A549 (cell line): ENCODE measurements at regions not wholly inside any gene's neighbourhood (a gene's known extent, or its start where the extent isn't known, plus 50 kb on each side); places are given as distances from the start of the nearest gene placed in this dataset.

Experiments used
- ATAC-seq, 2 experiments: fragments of 200-7000 bp in 1 of 2; fragments of >200 bp in 1 of 2; cut with Nextera tagmentation in 1 of 2; cut with Tn5 transposase in 1 of 2; 3 replicates each; pipeline versions ENCODE4 v1.8.0 to v1.9.1; 2018 to 2020; ENCODE audit warnings: mild to moderate bottlenecking in 1 of 2, moderate library complexity in 1 of 2
- CTCF ChIA-PET: fragments of 300-600 bp; sonication (Branson Sonifier 250); formaldehyde crosslinking; extraction: SDS; loops from one replicate; lab custom pipeline; 2021; ENCODE audit warnings: antibody characterized with exemption, inconsistent platforms; lab: Yijun Ruan, JAX
- POLR2A ChIA-PET: fragments of 350-600 bp; formaldehyde crosslinking; extraction: SDS; loops from one replicate; lab custom pipeline; 2021; ENCODE audit warnings: antibody characterized with exemption, inconsistent platforms; lab: Yijun Ruan, JAX
- DNase-seq, 2 experiments: peaks; one replicate each; pipeline versions ENCODE4 v3.0.0 to v3.0.0-alpha.2; 2011 to 2016; ENCODE audit warnings: low read depth in 1 of 2, low spot score in 1 of 2
- FAIRE-seq: peaks from 2 replicates; lab custom pipeline; 2011; peaks lifted over from hg19 to GRCh38; lab: Jason Lieb, UNC
- H3K27ac ChIP-seq, 2 experiments: fragments of >200 bp; sonication (Bioruptor Twin); formaldehyde crosslinking; 3 replicates each; pipeline ENCODE4 v1.5.1; 2016 to 2017
- H3K4me1 ChIP-seq: fragments of >200 bp; sonication (Bioruptor Twin); formaldehyde crosslinking; 3 replicates; pipeline ENCODE4 v1.6.1; 2016
- H3K4me2 ChIP-seq: fragments of >200 bp; sonication (Bioruptor Twin); formaldehyde crosslinking; 3 replicates; pipeline ENCODE4 v1.6.1; 2016
- H3K4me3 ChIP-seq: fragments of >200 bp; sonication (Bioruptor Twin); formaldehyde crosslinking; 3 replicates; pipeline ENCODE4 v1.5.1; 2016
- H3K9me3 ChIP-seq: fragments of >200 bp; sonication (Bioruptor Twin); formaldehyde crosslinking; 3 replicates; pipeline ENCODE4 v1.6.1; 2016
- BHLHE40 ChIP-seq: IDR thresholded peaks from 2 replicates; pipeline ENCODE4 v1.6.1; 2012; ENCODE audit warnings: low read depth, low read length, inconsistent platforms
- CBX2 ChIP-seq: fragments of 200-600 bp; sonication (generic); IDR thresholded peaks from 2 replicates; pipeline ENCODE4 v1.6.1; 2016; ENCODE audit warnings: low read depth, mild to moderate bottlenecking, borderline replicate concordance
- CHD2 ChIP-seq: fragments of 150-350 bp; IDR thresholded peaks from 2 replicates; pipeline ENCODE4 v1.6.1; 2014; ENCODE audit warnings: low read length; ENCODE audit not compliant: partially characterized antibody
- EHF ChIP-seq: fragments of 250-450 bp; sonication (Bioruptor Pico); IDR thresholded peaks from 2 replicates; pipeline ENCODE4 v1.5.0; 2020; ENCODE audit warnings: mild to moderate bottlenecking
- ESRRA ChIP-seq: fragments of 150-350 bp; IDR thresholded peaks from 2 replicates; pipeline ENCODE4 v1.6.1; 2014; ENCODE audit warnings: mild to moderate bottlenecking, low read length, borderline replicate concordance
- FOSB ChIP-seq: fragments of 250-450 bp; sonication (Bioruptor Pico); IDR thresholded peaks from 2 replicates; pipeline ENCODE4 v1.5.0; 2020; ENCODE audit warnings: mild to moderate bottlenecking, moderate library complexity
- FOSL2 ChIP-seq, 2 experiments: fragments of 450-650 bp in 1 of 2; fragments of >200 bp in 1 of 2; sonication (Bioruptor Twin) in 1 of 2; formaldehyde crosslinking; IDR thresholded peaks; 2 replicates each; pipeline versions ENCODE4 v1.5.0 to v1.6.1; 2016 to 2020; ENCODE audit warnings: mild to moderate bottlenecking in 1 of 2, moderate library complexity in 1 of 2
- GATA3 ChIP-seq: IDR thresholded peaks from 2 replicates; pipeline ENCODE4 v1.6.1; 2012; ENCODE audit warnings: borderline replicate concordance
- HDAC2 ChIP-seq: fragments of 200-600 bp; sonication (generic); IDR thresholded peaks from 2 replicates; pipeline ENCODE4 v1.6.1; 2016
- HOXA7 ChIP-seq: fragments of 250-450 bp; sonication (Bioruptor Pico); IDR thresholded peaks from 2 replicates; pipeline ENCODE4 v1.5.0; 2020; ENCODE audit warnings: mild to moderate bottlenecking, moderate library complexity
- HOXB5 ChIP-seq: fragments of 250-450 bp; sonication (Bioruptor Pico); IDR thresholded peaks from 2 replicates; pipeline ENCODE4 v1.5.0; 2020; ENCODE audit warnings: mild to moderate bottlenecking, moderate library complexity
- JUN ChIP-seq, 2 experiments: fragments of >200 bp; sonication (Bioruptor Twin); formaldehyde crosslinking; IDR thresholded peaks; 2 replicates in 1 of 2; 3 replicates in 1 of 2; pipeline ENCODE4 v1.6.1; 2016 to 2017
- KDM5A ChIP-seq: fragments of 200-600 bp; sonication (generic); IDR thresholded peaks from 2 replicates; pipeline ENCODE4 v1.6.1; 2016; ENCODE audit warnings: antibody characterized with exemption, mild to moderate bottlenecking
- MAZ ChIP-seq: fragments of 150-350 bp; IDR thresholded peaks from 2 replicates; pipeline ENCODE4 v1.6.1; 2014; ENCODE audit warnings: antibody characterized with exemption, low read depth, low read length, borderline replicate concordance
- MYC ChIP-seq: IDR thresholded peaks from 2 replicates; pipeline ENCODE4 v1.6.1; 2012; ENCODE audit warnings: mild to moderate bottlenecking, inconsistent platforms, low read length, improper control_type of control experiment, borderline replicate concordance
- NFE2L2 ChIP-seq: fragments of 150-350 bp; conservative IDR thresholded peaks from 2 replicates; pipeline ENCODE4 v1.6.1; 2014; ENCODE audit warnings: low read length
- NPAS2 ChIP-seq: fragments of 250-450 bp; sonication (Bioruptor Pico); IDR thresholded peaks from 2 replicates; pipeline ENCODE4 v1.8.0; 2022; ENCODE audit warnings: mild to moderate bottlenecking, moderate library complexity, borderline replicate concordance
- NR3C1 ChIP-seq: fragments of >200 bp; sonication (Bioruptor Twin); formaldehyde crosslinking; IDR thresholded peaks from 3 replicates; pipeline ENCODE4 v1.6.1; 2017
- PHF8 ChIP-seq: fragments of 200-600 bp; sonication (generic); IDR thresholded peaks from 2 replicates; pipeline ENCODE4 v1.6.1; 2016; ENCODE audit warnings: low read depth, mild to moderate bottlenecking, antibody characterized with exemption, moderate library complexity, borderline replicate concordance
- POLR2AphosphoS2 ChIP-seq: conservative IDR thresholded peaks from 2 replicates; pipeline ENCODE4 v1.6.1; 2012; ENCODE audit warnings: low read length, improper control_type of control experiment, inconsistent platforms
- RAD21 ChIP-seq, 2 experiments: fragments of >200 bp in 1 of 2; sonication (Bioruptor Twin) in 1 of 2; formaldehyde crosslinking in 1 of 2; IDR thresholded peaks in 1 of 2; conservative IDR thresholded peaks in 1 of 2; 2 replicates in 1 of 2; 3 replicates in 1 of 2; pipeline ENCODE4 v1.6.1; 2012 to 2018; ENCODE audit warnings: inconsistent platforms in 1 of 2
- RARB ChIP-seq: fragments of 250-450 bp; sonication (Bioruptor Pico); IDR thresholded peaks from 2 replicates; pipeline ENCODE4 v1.8.0; 2021; ENCODE audit warnings: mild to moderate bottlenecking, moderate library complexity
- RCOR1 ChIP-seq: fragments of 150-350 bp; IDR thresholded peaks from 2 replicates; pipeline ENCODE4 v1.6.1; 2014; ENCODE audit warnings: antibody characterized with exemption, low read length, low read depth
- SMC3 ChIP-seq: fragments of >200 bp; sonication (Bioruptor Twin); formaldehyde crosslinking; IDR thresholded peaks from 3 replicates; pipeline ENCODE4 v1.6.1; 2018; ENCODE audit warnings: inconsistent platforms
- TP53 ChIP-seq: fragments of 250-450 bp; sonication (Bioruptor Pico); IDR thresholded peaks from 2 replicates; pipeline ENCODE4 v1.5.0; 2021; ENCODE audit warnings: mild to moderate bottlenecking, moderate library complexity
- ZSCAN20 ChIP-seq: fragments of 250-450 bp; sonication (Bioruptor Pico); IDR thresholded peaks from 2 replicates; pipeline ENCODE4 v1.8.0; 2022; ENCODE audit warnings: mild to moderate bottlenecking, moderate library complexity
- WGBS: methylation state at CpG from one replicate; pipeline ENCODE4 v1.1.6; 2017; ENCODE audit errors: missing lambda C conversion rate; 5-methylcytosine and 5-hydroxymethylcytosine counted together
- TF ChIP-seq, protein P1 (sequence below): fragments of 200-600 bp; sonication (generic); IDR thresholded peaks from 2 replicates; pipeline ENCODE4 v1.6.1; 2016; ENCODE audit warnings: antibody characterized with exemption, mild to moderate bottlenecking, moderate library complexity

DNA sequence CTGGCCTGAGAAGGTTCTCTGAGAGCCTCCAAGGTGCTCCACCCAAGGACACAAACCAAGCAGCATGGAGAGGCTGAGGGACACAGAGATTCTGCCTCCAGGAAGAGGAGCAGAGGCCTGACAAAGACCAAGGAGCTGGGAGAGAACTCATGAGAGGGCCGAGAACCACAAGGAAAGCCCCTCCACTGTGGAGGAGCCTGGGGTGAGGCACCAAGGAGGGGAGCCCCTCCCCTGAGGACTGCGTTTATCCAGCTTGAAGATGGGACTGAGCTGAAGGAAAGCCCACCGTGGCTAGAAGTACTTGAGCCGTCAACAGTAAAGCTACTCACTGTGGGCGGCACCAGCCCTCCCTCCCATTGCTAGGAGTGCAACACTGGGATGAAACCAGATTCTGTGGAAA lies 63.1 kb upstream of the MEF2A start (continued):
- TF ChIP-seq, protein P1, sequence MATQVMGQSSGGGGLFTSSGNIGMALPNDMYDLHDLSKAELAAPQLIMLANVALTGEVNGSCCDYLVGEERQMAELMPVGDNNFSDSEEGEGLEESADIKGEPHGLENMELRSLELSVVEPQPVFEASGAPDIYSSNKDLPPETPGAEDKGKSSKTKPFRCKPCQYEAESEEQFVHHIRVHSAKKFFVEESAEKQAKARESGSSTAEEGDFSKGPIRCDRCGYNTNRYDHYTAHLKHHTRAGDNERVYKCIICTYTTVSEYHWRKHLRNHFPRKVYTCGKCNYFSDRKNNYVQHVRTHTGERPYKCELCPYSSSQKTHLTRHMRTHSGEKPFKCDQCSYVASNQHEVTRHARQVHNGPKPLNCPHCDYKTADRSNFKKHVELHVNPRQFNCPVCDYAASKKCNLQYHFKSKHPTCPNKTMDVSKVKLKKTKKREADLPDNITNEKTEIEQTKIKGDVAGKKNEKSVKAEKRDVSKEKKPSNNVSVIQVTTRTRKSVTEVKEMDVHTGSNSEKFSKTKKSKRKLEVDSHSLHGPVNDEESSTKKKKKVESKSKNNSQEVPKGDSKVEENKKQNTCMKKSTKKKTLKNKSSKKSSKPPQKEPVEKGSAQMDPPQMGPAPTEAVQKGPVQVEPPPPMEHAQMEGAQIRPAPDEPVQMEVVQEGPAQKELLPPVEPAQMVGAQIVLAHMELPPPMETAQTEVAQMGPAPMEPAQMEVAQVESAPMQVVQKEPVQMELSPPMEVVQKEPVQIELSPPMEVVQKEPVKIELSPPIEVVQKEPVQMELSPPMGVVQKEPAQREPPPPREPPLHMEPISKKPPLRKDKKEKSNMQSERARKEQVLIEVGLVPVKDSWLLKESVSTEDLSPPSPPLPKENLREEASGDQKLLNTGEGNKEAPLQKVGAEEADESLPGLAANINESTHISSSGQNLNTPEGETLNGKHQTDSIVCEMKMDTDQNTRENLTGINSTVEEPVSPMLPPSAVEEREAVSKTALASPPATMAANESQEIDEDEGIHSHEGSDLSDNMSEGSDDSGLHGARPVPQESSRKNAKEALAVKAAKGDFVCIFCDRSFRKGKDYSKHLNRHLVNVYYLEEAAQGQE: no peak
- no peak for TF ChIP-seq ESRRA
- no peak for TF ChIP-seq JUN (IDR thresholded peaks at IDR 0.05)
- no peak for TF ChIP-seq HDAC2
- no peak for TF ChIP-seq TP53 (CRISPR knock-in tag)
- TF ChIP-seq EHF (CRISPR knock-in tag): no peak
- no peak for TF ChIP-seq HOXB5 (CRISPR knock-in tag)

DNA sequence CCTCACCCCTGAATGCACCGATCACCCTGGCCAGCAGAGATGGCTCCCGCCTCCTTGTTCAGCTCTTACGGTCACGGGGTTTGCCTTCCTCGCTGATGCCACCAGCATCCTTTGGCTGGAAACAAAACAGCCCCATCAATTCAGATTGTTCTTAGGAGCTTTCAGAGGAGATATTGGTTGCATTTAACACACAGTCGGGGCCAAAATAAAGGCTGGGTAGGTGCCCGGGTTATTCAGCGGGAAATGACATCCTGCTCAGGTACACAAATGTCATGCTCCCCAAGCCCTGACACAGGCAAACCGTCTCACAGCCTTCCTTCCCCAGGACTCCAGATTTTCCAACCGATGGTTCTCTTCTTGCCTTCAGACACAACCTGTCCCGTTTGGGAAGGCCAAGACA lies 62.4 kb upstream of the MEF2A start:
- FAIRE-seq (no peak), ATAC-seq (no peak), DNase-seq (no peak)
- H3K9me3 ChIP-seq: no peaks in the 10 kb centered on the region
- whole genome bisulfite sequencing: 76% methylated on average over 11 of the region's 11 CpGs
- no peak overlapping the region for H3K27ac ChIP-seq
- ChIA-PET POLR2A (no interaction called here), CTCF (interaction anchor here (1.0 kb wide), 1 partner anchor 62 kb away, joined by 3 read pairs; no protein-coding TSS in a partner anchor)
- H3K4me3 ChIP-seq: no peak overlapping the region
- H3K4me1 ChIP-seq: no peaks in the 10 kb centered on the region
- TF ChIP-seq FOSB (no peak), BHLHE40 (no peak), POLR2AphosphoS2 (no peak), ESRRA (no peak), KDM5A (no peak), MYC (no peak), FOSL2 (IDR thresholded peaks at IDR 0.05) (no peak), FOSL2 (CRISPR knock-in tag; IDR thresholded peaks at IDR 0.05) (no peak)
- no peak overlapping the region for H3K4me2 ChIP-seq

DNA sequence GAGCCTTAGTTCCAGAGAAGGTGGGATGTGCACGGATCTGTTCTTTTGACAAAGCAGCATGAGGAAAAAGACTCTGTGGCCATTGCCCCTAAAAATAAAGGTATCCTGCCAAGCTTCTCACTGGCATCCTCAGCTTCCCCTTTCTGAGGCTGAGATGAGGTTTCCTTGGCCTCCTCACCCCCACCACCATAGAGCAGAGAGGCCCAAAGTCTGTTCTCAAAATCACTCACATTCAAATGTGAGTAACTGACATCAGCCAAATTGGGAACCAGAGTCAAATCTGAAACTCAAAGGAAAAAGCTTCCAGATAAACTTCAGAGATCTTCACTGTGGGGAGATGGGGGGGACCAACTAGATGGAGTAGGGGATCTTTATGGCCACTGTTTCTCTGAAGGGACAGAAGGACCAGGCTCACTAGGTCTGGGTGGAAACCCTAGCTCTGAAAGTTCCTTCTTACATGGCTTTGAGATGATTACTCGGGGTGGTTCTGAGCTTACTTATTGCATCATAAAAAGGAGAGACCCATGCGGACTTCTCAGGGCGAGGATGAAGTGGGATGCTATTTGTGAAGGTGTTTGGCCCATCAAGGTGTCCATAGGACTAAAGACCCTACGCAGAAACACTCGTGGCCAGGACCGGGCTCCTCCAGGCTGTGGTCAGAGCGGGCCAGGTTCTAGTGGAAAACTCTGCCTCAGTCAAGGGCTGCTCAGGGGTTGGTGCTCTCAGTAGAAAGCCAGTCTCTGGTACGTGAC lies 61.5 kb upstream of the MEF2A start:
- 68% methylated on average over 9 of the region's 9 CpGs for WGBS
- Histone ChIP-seq H3K27ac (no peak overlapping the region), H3K4me2 (no peak overlapping the region), H3K4me1 (no peaks in the 10 kb centered on the region), H3K9me3 (no peaks in the 10 kb centered on the region), H3K4me3 (no peak overlapping the region)
- no peak for DNase-seq
- no peak for ATAC-seq
- POLR2A ChIA-PET: no interaction called here
- TF ChIP-seq SMC3 (no peak), CBX2 (no peak), ESRRA (no peak), RCOR1 (no peak), NPAS2 (no peak), HOXB5 (CRISPR knock-in tag) (no peak), ZSCAN20 (CRISPR knock-in tag) (no peak), NR3C1 (no peak), FOSL2 (IDR thresholded peaks at IDR 0.05) (no peak), FOSL2 (CRISPR knock-in tag; IDR thresholded peaks at IDR 0.05) (no peak), HOXA7 (CRISPR knock-in tag) (no peak), PHF8 (no peak), NFE2L2 (no peak), RARB (CRISPR knock-in tag) (no peak), MAZ (no peak), CHD2 (no peak), RAD21 (conservative IDR thresholded peaks at IDR 0.05 in 1 of 2, IDR thresholded peaks at IDR 0.05 in 1 of 2) (no peak), GATA3 (no peak)
- no peak for FAIRE-seq
- CTCF ChIA-PET: interaction anchor here (0.9 to 1.5 kb wide), 4 partner anchors 9 to 232 kb away, joined by 3 to 5 read pairs (median 3); no protein-coding TSS in a partner anchor
